HG02759 (cell line): ENCODE measurements at regions not wholly inside any gene's neighbourhood (a gene's known extent, or its start where the extent isn't known, plus 50 kb on each side); places are given as distances from the start of the nearest gene placed in this dataset.

Source experiments
- ATAC-seq: cut with Tn5 transposase; IDR thresholded peaks from one replicate; pipeline ENCODE4 v1.9.1; 2021; ENCODE audit warnings: mild to moderate bottlenecking, moderate library complexity; ENCODE audit not compliant: unreplicated experiment

GRCh38 chr6:33952016-33952415, 148.2 kb upstream of the MLN start:
- no peak for ATAC-seq

DNA sequence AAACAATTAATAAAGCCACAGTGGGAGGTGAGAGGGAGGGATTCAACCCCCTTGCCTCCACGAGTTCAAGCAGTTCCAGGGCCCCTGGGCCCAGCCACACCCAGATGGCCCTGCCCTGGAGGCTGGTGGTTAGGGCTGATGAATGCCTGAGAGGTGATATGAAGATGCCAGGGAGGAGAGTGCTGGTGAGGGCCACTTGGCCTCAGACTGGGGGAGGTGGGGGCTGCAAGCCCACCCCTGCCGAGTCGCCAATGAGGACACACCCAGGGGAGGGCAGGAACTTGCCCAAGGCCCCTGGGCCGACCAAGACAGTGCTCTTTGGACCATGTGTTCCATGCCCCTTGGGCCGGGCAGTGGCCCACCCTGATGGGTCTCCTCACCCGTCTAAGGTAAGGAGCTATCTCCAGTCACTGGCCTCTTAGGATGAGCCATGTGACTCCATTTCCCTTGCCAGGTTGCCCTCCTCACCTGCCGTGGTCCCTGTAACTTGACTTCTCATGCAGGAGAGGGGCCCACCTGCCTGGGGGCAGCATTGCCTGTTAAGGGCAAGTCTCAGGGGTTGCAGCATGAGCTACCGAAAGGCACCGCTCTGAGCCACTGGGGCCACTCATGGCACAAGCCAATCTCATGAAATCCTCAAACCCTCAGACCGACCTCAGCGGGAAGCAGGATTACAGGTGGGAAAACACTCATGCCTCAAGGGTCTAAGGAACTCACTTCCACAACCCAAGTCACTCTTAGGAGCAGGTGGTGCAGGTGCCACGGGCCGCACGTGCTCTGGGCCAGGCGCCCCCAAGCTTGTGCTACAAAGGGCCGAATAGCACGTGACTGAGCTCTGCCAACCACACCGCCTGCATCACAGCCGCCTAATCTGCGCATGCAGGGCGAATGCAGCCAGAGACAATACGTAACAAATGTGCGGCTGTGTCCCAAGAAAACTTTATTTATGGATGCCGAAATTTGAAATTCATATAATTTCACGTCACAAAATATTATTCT, 147.4 kb upstream of the MLN start:
- no peak for ATAC-seq

DNA sequence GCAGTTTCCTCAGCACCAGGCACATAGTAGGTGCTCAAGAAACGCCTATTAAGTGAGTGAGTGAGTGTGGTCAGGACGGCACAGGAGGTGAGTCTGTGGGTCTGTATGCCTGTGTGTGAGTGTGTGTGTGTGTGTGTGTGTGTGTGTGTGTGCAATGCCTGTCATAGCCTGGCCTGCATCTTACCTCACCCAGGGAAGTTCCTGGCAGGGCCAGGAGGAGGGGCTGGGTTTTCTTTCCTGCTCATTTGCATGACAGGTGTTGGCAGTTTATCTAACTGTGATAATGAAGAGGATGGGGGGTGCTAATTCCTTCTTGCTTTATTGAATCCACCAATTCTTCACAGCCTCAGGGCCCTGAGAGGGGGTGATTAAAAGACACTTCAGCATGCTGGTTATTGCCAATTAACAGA, 146.7 kb upstream of the MLN start:
- no peak for ATAC-seq

- ATAC-seq = no peak
Measured at GRCh38 chr6:33949877-33950435, 146.2 kb upstream of the MLN start.

GRCh38 chr6:33949111-33949510, 145.3 kb upstream of the MLN start:
- no peak for ATAC-seq

GRCh38 chr6:33947916-33948594, 144.3 kb upstream of the MLN start:
- ATAC-seq = no peak

GRCh38 chr6:33947047-33947446, 143.2 kb upstream of the MLN start:
- no peak for ATAC-seq

DNA sequence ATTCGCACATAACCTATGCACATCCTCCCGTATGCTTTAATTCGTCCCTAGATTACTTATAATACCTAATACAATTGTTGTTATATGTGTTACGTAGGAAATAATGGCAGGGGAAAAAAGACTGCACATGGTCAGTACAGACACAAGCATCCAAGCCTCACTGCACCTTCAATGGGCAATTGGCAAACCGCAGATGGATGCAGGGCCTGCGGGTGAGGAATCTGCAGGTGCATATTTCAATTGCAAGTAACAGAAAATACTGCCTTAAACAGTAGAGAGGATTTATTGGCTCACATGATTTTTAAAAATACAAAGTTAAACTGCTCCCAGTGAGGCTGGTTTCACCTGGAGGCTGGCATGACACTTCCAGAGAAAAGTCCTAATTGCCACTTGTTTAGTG, 142.1 kb upstream of the MLN start:
- ATAC-seq = no peak

DNA sequence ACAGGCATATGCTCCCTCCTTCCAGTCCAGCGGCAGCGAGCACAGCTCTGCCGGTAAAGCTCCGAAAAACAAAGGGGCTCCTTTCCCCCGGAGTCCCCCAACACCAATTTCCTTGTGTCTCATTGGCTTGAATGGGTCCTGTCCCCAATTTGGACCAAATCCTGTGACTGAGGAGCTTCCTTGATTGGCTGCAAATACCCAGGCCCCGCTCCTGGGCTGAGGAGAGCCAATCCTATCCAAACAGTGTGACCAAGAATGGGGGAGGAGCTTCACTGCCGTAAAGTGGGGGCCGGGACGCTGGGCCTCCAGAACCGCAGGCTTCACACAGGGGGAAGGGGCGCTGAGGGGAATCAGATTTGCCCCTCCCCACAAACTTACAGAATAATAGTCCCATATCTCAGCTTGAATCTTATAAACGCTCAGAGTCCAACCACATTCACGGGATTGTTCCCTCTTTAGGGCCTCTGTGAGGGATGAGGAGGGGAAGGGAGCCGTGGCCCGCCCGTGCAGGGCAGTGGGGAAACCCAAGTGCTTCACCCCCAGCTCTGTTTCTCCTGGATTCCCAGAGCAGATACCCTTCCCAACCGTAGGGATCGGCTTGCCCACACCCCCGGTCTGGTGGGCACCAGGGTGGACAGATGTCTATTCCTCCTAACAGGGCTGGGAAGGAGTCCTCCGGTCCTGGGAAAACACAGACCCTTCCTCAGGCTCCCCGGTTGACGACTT, 141.0 kb upstream of the MLN start:
- ATAC-seq = no peak

DNA sequence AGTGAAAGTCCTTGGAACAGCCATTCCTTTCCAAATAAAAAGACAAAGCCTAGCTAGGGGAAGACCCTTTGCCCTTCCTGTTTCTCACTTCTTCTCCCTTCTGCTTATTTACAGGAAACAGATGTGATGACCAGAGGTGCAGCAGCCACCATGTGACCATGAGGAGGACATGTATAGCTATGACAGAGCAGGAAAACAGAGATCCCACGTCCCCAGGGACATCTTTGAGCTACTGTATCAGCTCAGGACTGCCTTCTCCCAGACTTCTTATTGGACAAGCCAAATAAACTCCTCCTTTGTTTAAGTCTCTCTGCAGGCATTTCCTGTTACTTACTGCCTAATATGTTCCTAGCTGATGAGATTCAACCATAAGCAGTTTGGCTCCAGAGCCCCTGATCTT, 133.1 kb upstream of the MLN start:
- ATAC-seq = no peak

DNA sequence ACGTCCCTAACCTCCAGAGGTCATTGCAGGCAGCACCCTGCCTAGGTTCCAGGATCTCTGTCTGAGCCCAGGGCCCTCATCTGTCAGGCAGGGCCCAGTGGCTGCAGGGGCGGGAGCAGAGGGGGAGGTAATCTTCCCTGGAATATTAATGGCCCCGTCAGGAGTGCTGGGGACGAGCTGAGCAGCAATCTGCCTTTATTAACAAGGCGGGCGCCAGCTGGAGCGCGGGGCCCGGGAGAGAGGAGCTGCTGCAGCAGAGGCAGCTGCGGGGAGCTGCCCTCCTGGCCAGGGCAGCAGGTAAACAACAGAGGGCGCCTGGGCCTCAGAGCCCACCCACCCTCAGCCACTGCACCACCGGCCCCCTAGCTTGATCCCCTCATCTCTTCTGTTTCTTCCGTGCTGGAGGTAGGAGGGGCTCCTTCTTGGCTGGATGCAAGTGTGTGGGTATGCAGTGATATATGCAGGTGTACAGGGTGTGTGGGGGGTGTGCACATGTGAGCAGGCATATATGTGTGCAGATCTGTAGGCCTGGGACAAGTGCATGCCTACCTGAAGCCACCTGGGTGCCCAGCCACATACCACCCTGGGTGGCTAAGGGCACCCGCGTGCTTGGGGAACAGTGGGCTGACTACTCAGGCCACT, 131.8 kb upstream of the MLN start:
- ATAC-seq = no peak

DNA sequence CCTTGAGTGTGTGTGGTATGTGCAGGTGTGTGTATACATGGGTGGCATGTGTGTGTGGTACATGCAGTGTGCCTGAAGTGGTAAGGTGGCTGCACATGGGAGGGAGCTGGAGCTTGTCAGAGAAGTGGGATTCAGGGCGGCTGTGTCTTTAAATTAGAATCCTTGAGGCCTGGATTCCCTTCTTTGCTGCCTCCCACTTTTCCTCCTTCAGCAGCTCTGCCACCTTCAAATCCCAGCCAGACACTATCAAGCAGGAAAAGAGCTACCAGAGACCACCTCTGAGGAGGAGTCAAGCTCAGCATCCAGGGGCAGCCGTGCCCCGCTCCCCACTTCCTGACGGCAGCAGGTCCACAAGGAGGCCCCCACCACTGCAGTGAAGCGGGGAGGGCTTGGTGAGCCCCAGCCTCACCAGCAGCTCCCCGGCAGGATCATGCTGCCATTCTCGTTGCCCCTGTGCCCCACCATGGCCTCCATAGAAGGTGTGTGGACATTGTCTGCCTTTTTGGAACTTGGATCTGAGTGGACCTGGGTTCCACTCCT, 131.0 kb upstream of the MLN start:
- ATAC-seq = no peak

GRCh38 chr6:33933101-33933500, 129.3 kb upstream of the MLN start:
- ATAC-seq = no peak

DNA sequence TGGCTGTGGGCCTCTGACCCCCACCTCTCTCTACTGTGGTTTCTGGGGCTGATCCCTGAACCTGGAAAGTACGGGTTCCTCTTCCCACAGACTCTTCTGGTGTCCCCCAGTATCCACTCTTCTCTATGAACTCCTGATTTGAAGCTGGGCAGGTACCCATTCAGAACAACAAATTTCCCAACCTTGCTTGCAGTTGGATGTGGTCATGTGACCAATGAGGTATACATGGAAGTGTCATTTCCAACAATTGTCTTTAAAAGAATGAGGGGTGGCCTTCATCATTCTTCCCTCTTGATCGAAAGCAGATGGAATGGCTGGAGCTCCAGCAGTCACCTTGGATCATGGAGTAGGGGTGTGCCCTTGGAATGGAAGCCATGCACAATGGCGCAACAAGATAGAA, 128.0 kb upstream of the MLN start:
- no peak for ATAC-seq

DNA sequence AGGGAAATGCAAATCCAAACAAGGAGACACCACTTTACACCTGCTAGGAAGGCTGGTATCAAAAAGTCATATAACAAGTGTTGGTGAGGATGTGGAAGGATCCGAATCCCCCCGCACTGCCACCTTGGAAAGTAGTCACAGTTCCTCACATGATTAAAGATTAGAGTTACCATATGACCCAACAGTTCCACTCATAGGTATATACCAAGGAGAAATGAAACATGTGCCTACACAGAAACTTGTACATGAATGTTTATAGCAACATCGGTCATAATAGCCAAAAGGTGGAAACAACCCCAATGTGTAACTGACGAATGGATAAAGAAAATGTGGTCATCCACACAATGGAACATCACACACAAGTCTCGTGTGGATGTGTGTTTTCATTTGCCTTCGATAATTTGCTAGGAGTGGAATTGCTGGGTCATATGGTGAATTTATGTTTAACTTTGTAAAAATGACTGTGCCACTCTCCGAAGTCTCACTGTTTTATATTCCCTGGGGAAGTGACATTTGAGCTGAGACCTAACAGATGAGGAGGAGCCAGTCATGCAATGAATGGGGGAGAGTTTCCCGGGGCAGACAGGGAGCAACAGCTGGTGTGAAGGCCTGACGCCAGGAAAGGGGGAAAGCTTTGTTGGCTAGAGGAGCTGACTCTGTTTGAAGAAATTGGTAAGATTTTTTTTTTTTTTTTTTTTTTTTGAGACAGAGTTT, 125.9 kb upstream of the MLN start:
- ATAC-seq = no peak

DNA sequence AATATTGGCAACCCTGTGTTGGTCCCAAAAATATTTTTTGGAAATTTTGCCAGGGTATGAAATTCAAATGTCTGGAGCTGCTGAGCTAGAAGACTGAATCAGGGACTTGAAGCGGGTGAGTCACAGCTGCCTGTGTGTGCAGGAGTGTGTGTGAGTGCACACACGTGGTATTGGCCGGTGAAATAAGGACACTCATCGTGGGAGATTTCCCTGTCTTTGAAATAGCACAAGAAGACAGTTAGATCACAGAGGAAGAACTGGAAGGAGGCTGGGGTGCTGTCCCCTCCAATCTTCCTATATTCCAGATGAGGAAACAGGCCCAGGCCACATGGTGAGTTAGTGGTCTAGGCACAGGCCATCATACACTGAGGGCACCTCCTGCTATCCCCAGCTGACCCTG, 123.8 kb upstream of the MLN start:
- no peak for ATAC-seq

- no peak for ATAC-seq
Measured at GRCh38 chr6:33927112-33927511, 123.3 kb upstream of the MLN start.

GRCh38 chr6:33926451-33926850, 122.6 kb upstream of the MLN start:
- no peak for ATAC-seq

- no peak for ATAC-seq
Measured at GRCh38 chr6:33925936-33926335, 122.1 kb upstream of the MLN start.

GRCh38 chr6:33925210-33925609, 121.4 kb upstream of the MLN start:
- ATAC-seq = no peak
